K562 (cell line): ENCODE measurements at regions not wholly inside any gene's neighbourhood (a gene's known extent, or its start where the extent isn't known, plus 50 kb on each side); places are given as distances from the start of the nearest gene placed in this dataset.

ENCODE experiments used
- ATF7 ChIP-seq: fragments of 450-650 bp; IDR thresholded peaks from 2 replicates; pipeline ENCODE4 v1.7.1; 2014; ENCODE audit warnings: mild to moderate bottlenecking, moderate library complexity
- GTF2F1 ChIP-seq: IDR thresholded peaks from 2 replicates; pipeline ENCODE4 v1.6.1; 2011; ENCODE audit warnings: low read depth, low read length, improper control_type of control experiment

DNA sequence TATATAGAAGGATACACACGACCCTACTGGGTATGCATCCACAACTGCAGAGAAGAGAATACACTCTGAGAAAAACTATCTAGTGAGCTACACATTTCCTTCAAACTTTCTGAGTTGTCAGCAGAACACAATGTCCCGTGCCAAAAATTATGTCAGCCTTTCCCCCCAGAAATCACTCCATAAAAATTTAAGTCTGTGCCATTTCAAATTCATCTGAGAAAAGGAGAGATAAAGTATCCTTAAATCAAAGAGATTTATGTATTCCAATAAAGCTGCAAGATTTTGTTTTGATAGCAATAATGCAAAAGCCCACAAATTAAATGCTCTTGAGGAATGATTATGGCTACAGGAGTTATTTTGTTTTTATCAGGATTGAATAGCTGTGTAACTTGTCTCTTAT is 760.1 kb downstream of the CDH11 start:
- no peak for TF ChIP-seq ATF7
- TF ChIP-seq GTF2F1, result no peak
